OCI-LY3 (cell line): ENCODE measurements at regions not wholly inside any gene's neighbourhood (a gene's known extent, or its start where the extent isn't known, plus 50 kb on each side); places are given as distances from the start of the nearest gene placed in this dataset.
"Not testable (repeated sequence)": the region's sequence is repeated elsewhere in the genome, so short reads cannot be mapped to it uniquely, and the experiment has no call there.

Experiments
- EZH2phosphoT487 ChIP-seq: fragments of 200-600 bp; shearing (Covaris generic); IDR thresholded peaks from 2 replicates; pipeline ENCODE4 v1.6.1; 2018; ENCODE audit warnings: antibody characterized with exemption, mixed run types, low read depth
- TF ChIP-seq, protein P1 (sequence below): fragments of 200-600, 300-600 bp; sonication (generic); IDR thresholded peaks from 2 replicates; pipeline ENCODE4 v1.5.1; 2014; ENCODE audit warnings: antibody characterized with exemption, low read length, low read depth

DNA sequence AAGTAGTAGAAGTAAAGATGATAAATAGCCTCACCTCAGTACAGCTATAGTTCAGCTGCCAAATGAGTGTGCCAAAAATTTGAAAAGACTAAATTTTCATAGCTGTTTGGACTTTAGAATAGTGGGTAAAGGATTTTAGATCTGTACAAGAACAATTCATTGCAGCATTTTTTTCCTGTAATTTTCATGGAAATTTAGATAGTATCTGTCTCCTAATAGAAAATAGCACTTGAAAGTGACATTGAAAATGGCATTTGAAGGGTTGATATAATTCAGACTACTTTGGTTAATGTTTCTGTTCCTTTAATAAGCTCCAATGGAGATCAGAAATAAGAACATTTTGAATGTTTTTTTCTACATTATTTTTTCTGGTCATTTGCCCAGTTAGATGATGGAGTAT is 292.7 kb downstream of the ZNF37A start:
- TF ChIP-seq, protein P1, sequence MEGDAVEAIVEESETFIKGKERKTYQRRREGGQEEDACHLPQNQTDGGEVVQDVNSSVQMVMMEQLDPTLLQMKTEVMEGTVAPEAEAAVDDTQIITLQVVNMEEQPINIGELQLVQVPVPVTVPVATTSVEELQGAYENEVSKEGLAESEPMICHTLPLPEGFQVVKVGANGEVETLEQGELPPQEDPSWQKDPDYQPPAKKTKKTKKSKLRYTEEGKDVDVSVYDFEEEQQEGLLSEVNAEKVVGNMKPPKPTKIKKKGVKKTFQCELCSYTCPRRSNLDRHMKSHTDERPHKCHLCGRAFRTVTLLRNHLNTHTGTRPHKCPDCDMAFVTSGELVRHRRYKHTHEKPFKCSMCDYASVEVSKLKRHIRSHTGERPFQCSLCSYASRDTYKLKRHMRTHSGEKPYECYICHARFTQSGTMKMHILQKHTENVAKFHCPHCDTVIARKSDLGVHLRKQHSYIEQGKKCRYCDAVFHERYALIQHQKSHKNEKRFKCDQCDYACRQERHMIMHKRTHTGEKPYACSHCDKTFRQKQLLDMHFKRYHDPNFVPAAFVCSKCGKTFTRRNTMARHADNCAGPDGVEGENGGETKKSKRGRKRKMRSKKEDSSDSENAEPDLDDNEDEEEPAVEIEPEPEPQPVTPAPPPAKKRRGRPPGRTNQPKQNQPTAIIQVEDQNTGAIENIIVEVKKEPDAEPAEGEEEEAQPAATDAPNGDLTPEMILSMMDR = not testable (repeated sequence)
- not testable (repeated sequence) for TF ChIP-seq EZH2phosphoT487
